GM18499 (cell line): ENCODE measurements at regions not wholly inside any gene's neighbourhood (a gene's known extent, or its start where the extent isn't known, plus 50 kb on each side); places are given as distances from the start of the nearest gene placed in this dataset.

Source experiments
- ATAC-seq: cut with Tn5 transposase; IDR thresholded peaks from one replicate; pipeline ENCODE4 v1.9.1; 2021; ENCODE audit warnings: moderate number of reproducible peaks; ENCODE audit not compliant: insufficient read depth, unreplicated experiment

DNA sequence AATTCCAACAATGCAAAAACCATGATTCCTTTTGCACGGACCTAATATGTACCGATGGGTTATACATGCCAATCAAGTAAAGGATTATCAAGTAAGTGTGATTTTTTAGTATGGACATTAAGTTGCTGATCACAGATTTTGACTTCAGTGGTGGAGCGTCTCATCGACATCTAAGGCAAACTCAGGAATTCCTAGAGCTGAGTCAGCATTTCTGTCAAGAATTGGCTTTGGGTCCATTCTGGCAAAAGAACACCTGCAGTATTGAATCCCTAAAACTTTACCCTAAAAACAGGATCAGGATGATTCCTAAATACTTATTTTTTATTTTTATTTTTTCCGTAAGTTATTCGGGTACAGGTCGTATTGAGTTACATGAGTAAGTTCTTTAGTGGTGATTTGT, 83.6 kb downstream of the HPGD start:
- no peak for ATAC-seq

DNA sequence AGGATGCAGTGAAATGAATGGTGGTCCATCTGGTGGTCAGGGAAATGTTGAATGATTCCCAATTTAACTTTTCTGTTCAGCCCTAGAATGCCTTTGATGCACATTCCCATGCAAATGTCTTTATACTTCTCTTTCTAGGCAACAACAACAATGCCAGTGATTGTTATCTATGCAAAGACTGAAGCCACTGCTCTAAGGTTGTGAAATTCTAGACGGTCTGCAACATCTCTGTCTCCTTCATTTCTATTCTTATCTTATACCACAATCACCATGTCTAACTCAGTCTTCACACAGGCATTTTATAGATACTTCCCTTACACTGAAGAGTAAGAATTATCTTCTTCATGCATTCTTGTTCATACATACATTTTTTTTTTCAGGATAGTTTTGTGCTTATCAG, 84.5 kb downstream of the HPGD start:
- no peak for ATAC-seq

DNA sequence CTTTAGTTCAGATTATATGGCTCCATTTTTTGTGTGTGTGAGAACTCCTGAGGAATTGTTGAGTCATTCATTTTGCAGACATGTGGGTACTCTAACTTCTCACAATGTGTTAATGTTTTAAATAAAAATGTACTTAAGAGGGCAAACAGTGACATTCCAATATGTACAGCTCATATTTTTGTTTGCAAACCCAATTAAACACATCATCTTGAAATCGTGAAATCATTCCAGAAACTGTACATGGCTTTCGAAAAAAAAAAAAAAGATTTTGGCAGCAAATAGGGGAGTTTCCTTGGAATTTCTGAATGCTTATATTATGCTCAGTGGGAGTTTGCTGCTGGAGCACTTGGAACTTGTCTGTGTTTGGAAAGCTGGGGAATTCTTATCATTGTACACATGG, 85.0 kb downstream of the HPGD start:
- ATAC-seq = no peak

DNA sequence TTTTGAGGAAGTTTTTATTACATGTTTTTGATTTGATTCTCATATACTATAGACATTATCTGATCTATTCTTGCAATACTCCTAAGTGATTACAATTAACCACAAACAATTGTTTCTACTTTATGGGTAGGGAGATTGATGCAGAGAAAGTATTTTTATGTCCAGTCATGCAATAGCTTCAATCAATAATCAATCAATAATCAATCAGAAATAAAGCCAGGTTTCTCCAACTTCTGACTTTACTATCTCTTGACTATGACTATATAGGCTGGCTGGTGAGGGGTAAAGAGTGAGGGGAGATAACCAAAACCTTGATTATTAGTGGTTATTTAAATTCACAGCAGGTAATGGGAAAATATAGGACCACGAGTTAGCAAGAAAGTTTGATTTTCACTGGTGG, 85.9 kb downstream of the HPGD start:
- no peak for ATAC-seq

DNA sequence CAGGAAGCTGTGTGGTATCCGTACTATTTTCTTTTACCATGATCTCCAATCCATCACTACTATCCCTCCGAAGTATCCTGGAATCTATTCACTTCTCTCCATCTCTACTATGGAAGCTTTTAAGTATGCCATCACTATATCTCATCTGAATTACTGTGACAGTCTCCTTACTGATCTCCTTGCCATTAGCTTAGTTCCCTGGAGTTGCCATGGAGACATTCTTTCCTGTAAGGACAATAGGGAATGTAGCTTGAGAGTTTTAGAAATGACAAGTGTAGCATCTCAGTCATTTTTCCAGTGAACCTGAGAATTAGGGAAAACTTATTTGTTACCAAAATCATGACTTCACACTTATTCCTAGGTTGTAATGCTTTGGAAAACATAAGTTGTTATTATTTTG, 86.3 kb downstream of the HPGD start:
- ATAC-seq = no peak

DNA sequence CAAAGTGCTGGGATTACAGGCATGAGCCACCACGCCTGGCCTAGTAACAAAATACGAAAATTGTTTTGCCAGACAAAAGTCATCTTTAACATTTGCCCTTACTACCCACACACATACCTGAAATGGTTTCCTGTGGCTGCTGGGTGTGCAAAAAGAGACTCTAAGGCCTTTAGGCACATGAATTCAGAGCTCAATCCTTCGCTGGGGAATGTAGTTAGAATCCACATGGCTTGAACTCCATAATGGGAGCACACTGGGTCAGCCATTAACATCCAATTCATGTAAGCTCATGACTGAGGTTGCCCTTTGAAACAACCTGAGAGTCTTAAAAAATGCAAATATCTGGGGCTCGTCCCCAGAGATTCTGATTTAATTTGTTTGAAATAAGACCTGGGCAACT, 87.8 kb downstream of the HPGD start:
- no peak for ATAC-seq

DNA sequence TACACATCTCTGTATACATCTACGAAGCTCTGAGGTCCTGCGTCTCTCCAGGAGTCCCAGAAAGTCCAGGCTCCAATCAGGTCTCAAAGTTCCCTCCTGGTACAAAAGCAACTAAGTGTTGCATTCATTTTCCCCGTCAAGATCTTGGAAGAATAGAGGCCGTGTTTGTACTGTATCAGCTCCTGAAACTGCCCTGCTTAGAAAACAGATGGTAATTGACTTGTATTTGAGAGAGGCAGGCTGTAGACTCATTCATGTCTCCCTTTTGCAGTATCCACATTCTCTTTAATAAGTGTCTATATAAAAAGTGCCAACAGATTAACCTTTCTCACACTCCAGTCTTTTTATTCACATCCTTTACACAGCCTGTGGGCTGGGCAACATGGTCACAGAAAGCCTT, 91.7 kb downstream of the HPGD start:
- ATAC-seq = no peak

DNA sequence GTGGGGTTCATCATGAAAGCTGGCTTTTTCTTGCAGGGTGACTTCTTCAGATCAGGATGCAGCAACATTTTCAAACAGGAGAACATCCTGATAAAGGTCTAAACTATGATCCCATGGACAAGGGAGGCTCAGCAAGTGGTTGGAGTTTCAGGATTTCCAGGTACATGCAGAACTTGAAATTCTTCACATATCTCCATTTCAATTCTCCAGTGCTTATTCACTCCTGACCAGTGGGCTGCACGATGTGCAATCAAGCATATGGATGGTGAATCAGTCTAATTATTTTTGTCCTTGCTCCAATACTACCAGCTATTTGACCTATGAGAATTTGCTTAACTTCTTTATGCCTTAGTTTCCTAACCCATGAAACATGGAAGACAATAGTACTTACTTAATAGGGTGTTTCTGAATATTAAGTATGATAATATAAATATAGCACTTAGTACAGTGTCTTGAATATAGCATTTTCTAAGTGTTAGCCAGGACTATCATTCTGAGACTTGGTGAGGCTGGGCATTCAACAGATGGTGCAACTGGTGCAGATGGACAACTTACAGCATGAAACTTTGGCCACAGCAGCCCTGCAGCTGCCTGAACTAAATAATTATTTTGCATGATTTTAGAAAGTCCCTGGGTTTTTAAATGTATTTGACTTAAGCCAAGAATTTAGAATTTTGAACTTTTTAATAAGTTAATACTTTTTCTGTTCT, 92.4 kb downstream of the HPGD start:
- no peak for ATAC-seq

DNA sequence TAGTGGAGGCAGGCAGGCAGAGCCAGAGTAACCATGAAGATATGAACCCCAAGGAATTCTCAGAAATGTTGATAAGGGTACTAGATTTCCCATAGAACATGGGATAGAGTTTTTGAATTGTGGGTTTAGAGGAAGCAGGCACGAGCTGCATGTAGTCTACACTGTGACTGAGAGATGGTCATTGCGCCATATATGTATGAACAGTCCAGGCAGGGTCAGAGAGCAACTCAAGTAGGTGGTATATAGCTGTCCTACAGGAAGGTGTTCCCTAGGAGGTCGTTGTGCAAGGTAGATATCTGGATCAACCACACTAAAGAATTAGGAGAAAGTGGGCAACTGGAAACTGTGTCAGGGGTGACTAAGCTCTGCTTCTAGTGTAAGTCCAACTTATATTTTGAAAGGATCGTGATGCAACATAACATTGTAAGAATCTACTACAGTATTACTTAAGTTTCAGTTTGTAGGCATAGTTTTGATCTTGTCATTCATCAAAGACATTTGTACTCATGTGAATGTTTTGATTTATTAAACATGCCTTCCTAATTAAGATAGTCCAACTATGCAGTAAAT, 94.6 kb downstream of the HPGD start:
- ATAC-seq = no peak

DNA sequence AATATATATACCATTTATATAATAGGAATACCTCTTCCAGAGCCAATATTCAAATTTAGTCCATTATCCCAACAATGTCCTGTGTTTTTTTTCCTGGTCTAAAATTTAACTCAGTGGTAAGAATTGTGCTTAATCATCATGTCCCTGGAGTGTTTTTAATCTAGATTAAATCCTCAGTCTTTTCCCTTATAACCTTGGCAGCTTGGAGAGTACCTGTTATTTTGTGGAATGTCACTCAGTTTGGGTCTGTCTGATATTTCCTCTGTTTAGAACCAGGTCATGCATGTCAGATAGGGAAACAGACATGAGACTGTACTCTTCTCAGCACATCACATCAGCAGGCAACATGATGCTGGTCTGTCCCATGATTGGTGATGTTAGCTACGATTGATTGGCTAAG, 96.6 kb downstream of the HPGD start:
- no peak for ATAC-seq

DNA sequence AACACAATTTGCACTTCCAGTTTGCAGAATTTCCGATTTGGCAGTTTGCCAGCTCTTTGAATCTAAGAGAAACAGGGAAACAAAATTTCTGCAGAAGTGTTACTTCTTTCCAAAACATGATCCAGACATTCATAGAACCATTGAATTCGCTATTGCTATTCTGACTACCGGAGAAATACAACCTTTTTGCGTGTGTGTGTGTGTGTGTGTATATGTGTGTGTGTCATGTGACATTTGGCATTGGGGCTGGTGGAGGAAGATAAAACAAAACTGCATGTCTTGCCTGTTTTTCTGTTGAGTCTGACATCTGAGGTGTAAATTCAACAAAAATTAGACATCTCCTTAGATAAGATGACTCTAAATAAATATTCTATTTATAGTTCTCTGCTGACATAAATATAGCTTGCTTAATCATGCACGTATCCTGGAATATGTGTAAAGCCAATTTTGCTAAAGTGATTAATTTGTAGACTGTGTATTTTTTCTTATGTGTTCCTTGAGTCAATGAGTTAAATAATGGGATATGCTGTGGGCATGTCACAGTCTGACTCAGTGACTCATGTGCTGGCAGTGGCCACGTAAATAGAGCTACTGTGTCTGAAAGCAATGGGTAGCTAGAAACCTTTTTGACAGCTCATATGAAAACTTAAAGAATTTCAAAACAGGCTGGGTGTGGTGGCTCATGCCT, 98.9 kb downstream of the HPGD start:
- ATAC-seq = peak; percentile 78

DNA sequence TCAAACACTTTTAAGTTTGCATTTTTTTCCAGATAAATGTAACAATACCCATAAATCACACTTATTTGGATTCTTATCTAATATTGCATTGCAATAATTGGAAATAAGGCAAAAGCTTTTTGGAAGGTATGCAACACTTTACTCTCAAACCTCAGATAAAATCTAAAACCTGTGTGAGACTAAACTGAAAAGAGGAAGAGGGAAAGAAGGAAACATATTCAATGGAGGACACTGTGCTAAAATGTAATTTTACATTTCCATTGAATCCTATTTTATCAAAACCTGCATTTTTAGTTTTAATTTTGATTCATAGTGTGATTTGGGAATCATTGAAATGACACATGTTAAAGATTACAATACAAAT, 99.4 kb downstream of the HPGD start:
- ATAC-seq = no peak

DNA sequence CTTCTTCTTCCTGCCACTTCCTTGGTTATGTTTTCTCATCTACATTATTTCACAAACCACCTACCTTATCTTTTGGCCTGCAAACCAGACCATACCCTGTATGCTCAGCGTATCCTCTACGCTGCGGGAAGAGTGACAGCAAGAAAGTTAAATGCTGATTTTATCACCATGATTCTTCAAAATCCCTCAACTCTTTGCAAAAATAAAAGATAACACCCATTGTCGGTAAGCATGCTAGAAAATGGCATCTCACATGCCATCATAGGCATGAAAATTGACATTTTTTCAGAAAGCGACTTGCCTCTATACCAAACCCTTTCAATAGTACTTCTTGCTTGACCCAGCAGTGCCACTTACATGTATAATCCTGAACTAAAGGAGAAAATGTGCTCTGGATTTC, 102.0 kb downstream of the HPGD start:
- ATAC-seq = no peak

DNA sequence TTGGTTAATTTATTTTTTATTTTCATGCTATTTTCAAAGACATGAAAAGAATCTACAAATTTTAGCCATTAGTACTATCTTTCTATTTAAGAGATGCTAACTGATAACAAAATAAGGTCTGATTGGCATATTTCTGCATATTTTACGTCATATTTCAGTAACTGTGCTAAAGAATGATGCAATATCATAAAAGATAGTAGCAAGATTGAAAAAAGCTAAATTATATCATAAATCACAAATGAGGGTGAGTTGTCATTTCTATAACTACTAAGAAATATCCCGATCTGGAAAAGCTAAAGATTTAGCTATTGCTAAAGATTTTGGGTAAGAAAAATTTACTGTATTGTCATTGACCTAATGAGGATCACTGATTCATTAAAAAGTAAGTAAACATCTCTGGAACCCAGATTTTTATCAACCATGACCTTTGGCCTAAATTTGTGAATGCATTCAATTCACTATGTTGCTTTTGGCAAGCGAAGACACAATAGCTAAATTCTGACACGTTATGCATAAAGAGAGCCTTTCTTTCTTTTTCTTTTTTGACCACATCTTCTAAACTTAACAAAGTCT, 103.6 kb downstream of the HPGD start:
- ATAC-seq = no peak

DNA sequence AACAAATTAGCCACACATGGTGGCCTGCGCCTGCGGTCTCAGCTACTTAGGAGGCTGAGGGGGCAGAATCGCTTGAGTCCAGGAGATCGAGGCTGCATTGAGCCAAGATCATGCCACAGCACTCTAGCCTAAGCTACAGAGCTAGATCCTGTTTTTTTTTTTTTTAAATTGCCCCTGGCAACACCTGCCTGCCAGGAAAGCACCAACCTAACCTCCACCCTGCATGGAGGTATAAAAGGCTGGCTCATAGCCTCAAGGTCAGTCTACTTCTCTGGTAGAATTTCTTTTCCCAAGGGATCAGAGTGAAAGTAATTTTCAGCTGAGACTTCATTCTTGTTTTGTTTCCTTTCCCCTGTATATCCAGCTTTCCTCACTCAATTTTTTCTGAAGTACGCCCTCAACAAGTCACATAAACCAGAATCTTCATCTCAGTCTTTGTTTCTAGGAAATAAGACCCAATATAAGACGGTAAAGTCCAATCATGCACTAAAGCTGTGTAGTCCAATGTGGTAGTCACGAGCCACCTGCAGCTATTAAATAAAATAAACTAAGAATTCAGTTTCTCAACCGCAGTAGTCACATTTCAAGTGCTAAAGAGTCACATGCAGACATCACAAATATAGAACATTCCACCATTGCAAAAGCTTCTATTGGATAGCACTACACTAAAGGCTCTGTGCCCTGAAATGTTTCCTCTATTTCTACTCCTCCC, 113.3 kb downstream of the HPGD start:
- ATAC-seq = no peak

DNA sequence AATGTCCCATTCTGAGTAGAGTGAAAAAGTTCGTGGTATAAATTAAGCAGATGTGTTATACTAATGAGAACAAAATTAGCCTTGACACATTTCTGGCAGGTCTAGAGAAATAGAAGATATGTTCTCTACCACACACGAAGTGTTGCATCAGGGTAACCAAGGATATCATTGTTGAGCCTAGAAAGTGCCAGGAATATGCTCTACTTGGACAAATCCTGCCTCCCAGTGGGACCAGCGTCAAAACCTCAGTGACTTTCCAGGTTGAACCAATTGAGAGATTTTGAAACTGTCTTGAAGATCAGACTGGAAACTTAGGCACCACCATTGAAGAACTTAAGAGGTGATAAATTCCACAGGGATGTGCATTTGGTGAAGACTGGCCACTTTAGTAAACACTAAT, 115.9 kb downstream of the HPGD start:
- ATAC-seq = no peak

DNA sequence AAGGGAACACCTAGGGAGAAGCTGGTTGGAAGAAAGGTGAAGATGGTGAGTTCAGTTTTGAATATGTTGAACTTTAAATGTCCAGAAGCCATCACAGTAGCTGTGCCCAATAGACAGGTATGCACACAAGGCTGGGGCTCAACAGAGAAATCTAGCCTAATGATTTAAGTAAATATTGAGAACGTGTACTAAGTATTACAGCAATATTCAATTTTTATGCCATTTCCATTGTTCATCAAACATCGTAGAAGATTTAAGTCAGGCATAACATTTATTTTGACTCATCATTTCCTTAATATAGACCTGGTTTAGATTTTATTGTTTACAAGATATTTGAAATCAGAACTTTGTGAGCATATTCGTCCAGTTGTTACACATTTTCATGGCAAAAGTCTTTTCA, 116.4 kb downstream of the HPGD start:
- ATAC-seq = no peak

DNA sequence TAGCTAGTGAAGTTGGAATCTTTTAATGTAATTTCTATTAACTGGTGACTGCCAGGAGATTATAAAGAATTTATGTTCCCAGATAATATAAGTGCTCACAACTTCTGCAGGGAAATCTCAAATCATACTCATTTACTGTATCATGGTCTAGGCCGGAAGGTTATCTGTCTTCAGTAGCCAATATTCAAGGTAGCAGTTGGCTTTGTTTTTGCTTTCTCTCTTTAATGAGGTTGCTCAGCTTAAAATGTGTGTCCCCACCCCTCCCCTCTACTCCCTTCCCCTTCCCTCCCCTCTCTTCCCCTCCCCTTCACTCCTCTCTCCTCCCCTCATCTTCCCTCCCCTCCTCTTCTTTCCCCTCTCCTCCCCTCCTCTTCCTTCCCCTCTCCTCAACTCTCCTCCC, 117.6 kb downstream of the HPGD start:
- ATAC-seq = no peak

DNA sequence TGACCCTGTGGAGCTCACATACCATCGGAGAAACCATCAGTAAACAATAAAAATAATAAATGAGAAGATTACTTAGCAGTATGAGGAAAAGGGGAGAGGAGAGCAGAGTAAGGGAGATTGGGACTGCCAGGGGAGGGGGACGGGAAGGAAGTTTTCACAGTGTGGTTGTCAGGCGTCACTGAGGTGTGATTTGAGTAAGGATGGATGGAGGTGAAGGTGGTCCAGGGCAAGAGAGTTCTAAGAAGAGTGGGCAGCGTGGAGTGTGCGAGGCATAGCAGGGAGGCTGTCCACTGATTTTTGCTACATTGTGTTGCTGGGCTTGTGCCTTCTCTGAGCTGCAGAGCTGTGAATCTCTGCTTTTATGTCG, 119.1 kb downstream of the HPGD start:
- no peak for ATAC-seq

DNA sequence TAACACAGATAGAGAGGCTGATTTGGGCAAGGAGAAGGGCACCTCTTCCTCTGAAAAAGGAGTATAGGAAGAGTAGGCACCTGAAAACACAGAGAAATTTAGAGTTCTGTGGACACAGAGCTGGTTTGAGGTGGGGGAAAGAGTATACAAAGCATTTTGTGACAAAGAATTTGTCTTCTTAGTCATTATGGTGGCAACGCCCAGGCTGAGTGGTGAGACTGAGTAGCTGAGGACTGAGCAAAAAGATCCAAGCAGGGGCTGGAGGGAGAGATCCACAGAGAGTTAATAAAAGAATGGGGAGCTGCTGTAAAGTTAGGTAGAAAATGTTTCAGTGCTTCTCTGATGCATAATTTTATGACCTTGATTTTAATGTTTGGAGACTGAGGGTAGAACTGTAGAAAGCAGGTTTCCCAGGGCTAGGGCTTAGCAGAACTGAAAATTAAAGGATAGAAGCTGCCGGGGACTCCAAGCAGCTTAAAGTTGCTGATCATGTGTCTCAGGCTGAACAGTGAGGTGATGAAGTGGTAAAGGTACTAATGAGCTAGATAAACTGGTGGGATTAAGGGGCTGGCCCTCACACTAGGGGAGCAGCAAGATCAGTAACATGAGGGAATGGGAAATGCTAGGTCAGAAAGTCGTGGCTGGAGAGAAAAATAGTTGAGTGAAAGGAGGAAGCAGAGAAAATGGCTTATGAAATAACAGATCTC, 118.9 kb downstream of the CEP44 start:
- no peak for ATAC-seq
